GM12878 (cell line): ENCODE measurements at regions not wholly inside any gene's neighbourhood (a gene's known extent, or its start where the extent isn't known, plus 50 kb on each side); places are given as distances from the start of the nearest gene placed in this dataset.

ENCODE experiments used
- ATAC-seq: fragments of 200-7000 bp; cut with Tn5 transposase; 3 replicates; pipeline ENCODE4 v1.9.1; 2020; ENCODE audit warnings: mild to moderate bottlenecking, moderate library complexity
- BruUV-seq: library from RNA; stranded (reverse); fragments of 400-500 nt; replicated peaks from 2 replicates; lab custom pipeline; 2021; lab: Mats Ljungman, UMichigan
- CTCF ChIA-PET: fragments of 300-600 bp; sonication (Branson Sonifier 250); formaldehyde crosslinking; extraction: SDS; loops from one replicate; lab custom pipeline; 2021; ENCODE audit warnings: inconsistent platforms; lab: Yijun Ruan, JAX
- POLR2A ChIA-PET: fragments of 350-600 bp; formaldehyde crosslinking; extraction: SDS; loops from one replicate; lab custom pipeline; 2021; ENCODE audit warnings: inconsistent platforms; lab: Charles Lee
- RAD21 ChIA-PET: fragments of 300-600 bp; sonication (Branson Sonifier 250); formaldehyde crosslinking; loops from one replicate; lab custom pipeline; 2023; ENCODE audit warnings: antibody characterized with exemption; ENCODE audit not compliant: unreplicated experiment; lab: Charles Lee
- SMC1A ChIA-PET: fragments of 300-600 bp; sonication (Branson Sonifier 250); formaldehyde crosslinking; loops from one replicate; lab custom pipeline; 2023; ENCODE audit not compliant: unreplicated experiment, uncharacterized antibody; lab: Charles Lee
- DNase-seq: peaks from one replicate; pipeline ENCODE4 v3.0.0-alpha.2; 2011; ENCODE audit warnings: low read depth, low spot score
- FAIRE-seq: peaks from 3 replicates; lab custom pipeline; 2011; peaks lifted over from hg19 to GRCh38; lab: Jason Lieb, UNC
- H2AFZ ChIP-seq: 2 replicates; pipeline ENCODE4 v1.6.0; 2011; ENCODE audit warnings: low read depth, low read length, control low read depth; ENCODE audit not compliant: control insufficient read depth
- H3K27ac ChIP-seq: 2 replicates; pipeline ENCODE4 v1.5.1; 2011; ENCODE audit warnings: control low read depth; ENCODE audit not compliant: control insufficient read depth, insufficient read depth
- H3K27me3 ChIP-seq, 2 experiments: replicated peaks in 1 of 2; 2 replicates each; pipeline versions ENCODE4 v1.6.0 to v1.6.1; 2011; ENCODE audit warnings: low read length in 1 of 2; ENCODE audit not compliant: control insufficient read depth in 2 of 2, insufficient read depth in 2 of 2
- H3K36me3 ChIP-seq, 2 experiments: 2 replicates each; pipeline ENCODE4 v1.5.1; 2011; ENCODE audit warnings: low read length in 1 of 2; ENCODE audit not compliant: control insufficient read depth in 2 of 2, insufficient read depth in 2 of 2
- H3K4me1 ChIP-seq: 2 replicates; pipeline ENCODE4 v1.6.1; 2011; ENCODE audit warnings: mild to moderate bottlenecking, low read length, moderate library complexity, mixed read lengths; ENCODE audit not compliant: control insufficient read depth, insufficient read depth
- H3K4me2 ChIP-seq: 2 replicates; pipeline ENCODE4 v1.6.0; 2011; ENCODE audit warnings: control low read depth; ENCODE audit not compliant: control insufficient read depth, insufficient read depth
- H3K4me3 ChIP-seq: fragments of 200-600 bp; sonication (generic); 2 replicates; pipeline ENCODE4 v1.5.1; 2016
- H3K79me2 ChIP-seq: 2 replicates; pipeline ENCODE4 v1.6.0; 2011; ENCODE audit warnings: low read length; ENCODE audit not compliant: control insufficient read depth, insufficient read depth
- H3K9ac ChIP-seq: 2 replicates; pipeline ENCODE4 v1.8.0; 2011; ENCODE audit warnings: low read length, control low read depth, mixed read lengths; ENCODE audit not compliant: control insufficient read depth, insufficient read depth
- H3K9me3 ChIP-seq: replicated peaks from 3 replicates; pipeline ENCODE4 v1.5.1; 2011; ENCODE audit warnings: mild to moderate bottlenecking, low read length; ENCODE audit not compliant: control insufficient read depth, insufficient read depth
- H4K20me1 ChIP-seq: 2 replicates; pipeline ENCODE4 v1.6.0; 2011; ENCODE audit not compliant: control insufficient read depth, insufficient read depth
- BACH1 ChIP-seq: fragments of 450-650 bp; IDR thresholded peaks from 2 replicates; pipeline ENCODE4 v1.6.1; 2017; ENCODE audit warnings: mild to moderate bottlenecking, borderline replicate concordance
- FOS ChIP-seq: IDR thresholded peaks from 3 replicates; pipeline ENCODE4 v1.6.1; 2011; ENCODE audit warnings: borderline replicate concordance; ENCODE audit not compliant: insufficient read length; ENCODE audit errors: extremely low read depth
- JUNB ChIP-seq: IDR thresholded peaks from 2 replicates; pipeline ENCODE4 v1.6.1; 2016; ENCODE audit warnings: antibody characterized with exemption, mild to moderate bottlenecking
- NR2C1 ChIP-seq: fragments of 450-650 bp; IDR thresholded peaks from 2 replicates; pipeline ENCODE4 v1.6.1; 2017; ENCODE audit warnings: antibody characterized with exemption, mild to moderate bottlenecking, moderate library complexity
- RCOR1 ChIP-seq: conservative IDR thresholded peaks from 2 replicates; pipeline ENCODE4 v1.6.1; 2012; ENCODE audit warnings: low read depth, low read length, improper control_type of control experiment
- TCF3 ChIP-seq: IDR thresholded peaks from 2 replicates; pipeline ENCODE4 v1.6.1; 2012; ENCODE audit warnings: low read depth, mild to moderate bottlenecking, low read length, borderline replicate concordance; ENCODE audit not compliant: insufficient read depth
- ZNF622 ChIP-seq: fragments of 450-650 bp; IDR thresholded peaks from 2 replicates; pipeline ENCODE4 v1.6.1; 2017; ENCODE audit warnings: mild to moderate bottlenecking, inconsistent platforms
- WGBS: methylation state at CpG from one replicate; pipeline ENCODE4 v1.1.6; 2016; ENCODE audit warnings: low lambda C conversion rate; ENCODE audit not compliant: insufficient replicate concordance, insufficient coverage; ENCODE audit errors: missing lambda C conversion rate; 5-methylcytosine and 5-hydroxymethylcytosine counted together
- in situ Hi-C: fragments of 300-500 bp; cut with MboI; formaldehyde crosslinking; loops from 9 replicates; pipeline ENCODE4 v1.14.3; 2018; ENCODE audit warnings: mixed read lengths
- intact Hi-C: fragments of 100-400 bp; cut with micrococcal nuclease; formaldehyde crosslinking; loops from one replicate; pipeline ENCODE4 v1.14.2; 2022; ENCODE audit not compliant: unreplicated experiment

GRCh38 chr2:183829931-183830330, 705.7 kb downstream of the NUP35 start:
- WGBS, result 83% methylated on average over 2 of the region's 2 CpGs
- no peak overlapping the region for H3K4me2 ChIP-seq
- CTCF ChIA-PET, result no interaction called here
- BruUV-seq, result no TSS peak
- no peaks in the 10 kb centered on the region for H3K27me3 ChIP-seq
- no peaks in the 10 kb centered on the region; the same call in 2 of the 3 replicates for H3K9me3 ChIP-seq
- POLR2A ChIA-PET, result no interaction called here
- in situ Hi-C loops, result no loop called here
- ATAC-seq (no peak), DNase-seq (no peak)
- no peaks in the 10 kb centered on the region for H3K79me2 ChIP-seq
- TF ChIP-seq FOS, result no peak
- TF ChIP-seq RCOR1, result no peak
- TF ChIP-seq ZNF622, result no peak
- TF ChIP-seq, all 136 proteins: peak for 0
- Histone ChIP-seq H3K36me3 (no peaks in the 10 kb centered on the region), H4K20me1 (no peaks in the 10 kb centered on the region), H3K4me3 (no peak overlapping the region), H3K9ac (no peak overlapping the region), H3K4me1 (no peaks in the 10 kb centered on the region), H2AFZ (no peak overlapping the region), H3K27ac (no peak overlapping the region)
- ChIA-PET RAD21 (no interaction called here), SMC1A (interaction anchor here (1.2 kb wide), 1 partner anchor 9 kb away, joined by 5 read pairs; no protein-coding TSS in a partner anchor)
- intact Hi-C loops, result no loop called here
- FAIRE-seq, result no peak

GRCh38 chr2:183837157-183837556, 712.9 kb downstream of the NUP35 start:
- Histone ChIP-seq H3K4me3 (no peak overlapping the region), H3K27ac (no peak overlapping the region), H3K9ac (no peak overlapping the region), H3K27me3 (no peaks in the 10 kb centered on the region), H4K20me1 (no peaks in the 10 kb centered on the region), H3K4me2 (no peak overlapping the region), H2AFZ (no peak overlapping the region), H3K9me3 (no peaks in the 10 kb centered on the region), H3K36me3 (no peaks in the 10 kb centered on the region), H3K79me2 (no peaks in the 10 kb centered on the region), H3K4me1 (no peaks in the 10 kb centered on the region)
- RAD21 ChIA-PET, result no interaction called here
- CTCF ChIA-PET, result no interaction called here
- FAIRE-seq (no peak), ATAC-seq (no peak), DNase-seq (no peak)
- no peak for TF ChIP-seq TCF3
- TF ChIP-seq BACH1, result no peak
- TF ChIP-seq JUNB, result no peak
- TF ChIP-seq NR2C1, result no peak
- BruUV-seq, result no TSS peak
- in situ Hi-C loops (no loop called here), intact Hi-C loops (no loop called here)
- WGBS, result 4% methylated on average over 2 of the region's 2 CpGs
- SMC1A ChIA-PET, result no interaction called here
- POLR2A ChIA-PET, result no interaction called here
